ENCODE measurements at regions not wholly inside any gene's neighbourhood (a gene's known extent, or its start where the extent isn't known, plus 50 kb on each side); places are given as distances from the start of the nearest gene placed in this dataset.
"Not testable (repeated sequence)": the region's sequence is repeated elsewhere in the genome, so short reads cannot be mapped to it uniquely, and the experiment has no call there.

DNA sequence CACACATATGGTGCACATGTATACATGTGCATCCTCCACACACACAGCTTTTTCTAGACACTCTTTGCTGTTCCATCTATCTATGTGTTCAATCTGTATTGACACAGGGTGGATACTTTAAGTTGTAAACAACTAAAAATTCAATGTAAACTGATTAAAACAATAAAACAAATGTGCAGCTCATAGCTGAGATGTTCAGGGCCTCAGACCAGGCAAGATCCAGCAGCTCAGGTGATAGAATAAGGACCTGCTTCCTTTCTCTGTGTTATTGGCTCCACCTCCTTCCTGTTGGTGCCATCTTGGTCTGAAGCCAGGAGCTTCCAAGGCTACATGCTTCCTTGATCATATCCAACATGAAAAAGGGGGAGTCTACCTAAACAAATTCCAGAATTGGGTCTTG, 158.1 kb upstream of the RFLNA start:
- TF ChIP-seq, protein P1, sequence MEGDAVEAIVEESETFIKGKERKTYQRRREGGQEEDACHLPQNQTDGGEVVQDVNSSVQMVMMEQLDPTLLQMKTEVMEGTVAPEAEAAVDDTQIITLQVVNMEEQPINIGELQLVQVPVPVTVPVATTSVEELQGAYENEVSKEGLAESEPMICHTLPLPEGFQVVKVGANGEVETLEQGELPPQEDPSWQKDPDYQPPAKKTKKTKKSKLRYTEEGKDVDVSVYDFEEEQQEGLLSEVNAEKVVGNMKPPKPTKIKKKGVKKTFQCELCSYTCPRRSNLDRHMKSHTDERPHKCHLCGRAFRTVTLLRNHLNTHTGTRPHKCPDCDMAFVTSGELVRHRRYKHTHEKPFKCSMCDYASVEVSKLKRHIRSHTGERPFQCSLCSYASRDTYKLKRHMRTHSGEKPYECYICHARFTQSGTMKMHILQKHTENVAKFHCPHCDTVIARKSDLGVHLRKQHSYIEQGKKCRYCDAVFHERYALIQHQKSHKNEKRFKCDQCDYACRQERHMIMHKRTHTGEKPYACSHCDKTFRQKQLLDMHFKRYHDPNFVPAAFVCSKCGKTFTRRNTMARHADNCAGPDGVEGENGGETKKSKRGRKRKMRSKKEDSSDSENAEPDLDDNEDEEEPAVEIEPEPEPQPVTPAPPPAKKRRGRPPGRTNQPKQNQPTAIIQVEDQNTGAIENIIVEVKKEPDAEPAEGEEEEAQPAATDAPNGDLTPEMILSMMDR (IDR thresholded peaks at IDR 0.05) = no peak
- TF ChIP-seq, protein P2, sequence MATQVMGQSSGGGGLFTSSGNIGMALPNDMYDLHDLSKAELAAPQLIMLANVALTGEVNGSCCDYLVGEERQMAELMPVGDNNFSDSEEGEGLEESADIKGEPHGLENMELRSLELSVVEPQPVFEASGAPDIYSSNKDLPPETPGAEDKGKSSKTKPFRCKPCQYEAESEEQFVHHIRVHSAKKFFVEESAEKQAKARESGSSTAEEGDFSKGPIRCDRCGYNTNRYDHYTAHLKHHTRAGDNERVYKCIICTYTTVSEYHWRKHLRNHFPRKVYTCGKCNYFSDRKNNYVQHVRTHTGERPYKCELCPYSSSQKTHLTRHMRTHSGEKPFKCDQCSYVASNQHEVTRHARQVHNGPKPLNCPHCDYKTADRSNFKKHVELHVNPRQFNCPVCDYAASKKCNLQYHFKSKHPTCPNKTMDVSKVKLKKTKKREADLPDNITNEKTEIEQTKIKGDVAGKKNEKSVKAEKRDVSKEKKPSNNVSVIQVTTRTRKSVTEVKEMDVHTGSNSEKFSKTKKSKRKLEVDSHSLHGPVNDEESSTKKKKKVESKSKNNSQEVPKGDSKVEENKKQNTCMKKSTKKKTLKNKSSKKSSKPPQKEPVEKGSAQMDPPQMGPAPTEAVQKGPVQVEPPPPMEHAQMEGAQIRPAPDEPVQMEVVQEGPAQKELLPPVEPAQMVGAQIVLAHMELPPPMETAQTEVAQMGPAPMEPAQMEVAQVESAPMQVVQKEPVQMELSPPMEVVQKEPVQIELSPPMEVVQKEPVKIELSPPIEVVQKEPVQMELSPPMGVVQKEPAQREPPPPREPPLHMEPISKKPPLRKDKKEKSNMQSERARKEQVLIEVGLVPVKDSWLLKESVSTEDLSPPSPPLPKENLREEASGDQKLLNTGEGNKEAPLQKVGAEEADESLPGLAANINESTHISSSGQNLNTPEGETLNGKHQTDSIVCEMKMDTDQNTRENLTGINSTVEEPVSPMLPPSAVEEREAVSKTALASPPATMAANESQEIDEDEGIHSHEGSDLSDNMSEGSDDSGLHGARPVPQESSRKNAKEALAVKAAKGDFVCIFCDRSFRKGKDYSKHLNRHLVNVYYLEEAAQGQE (IDR thresholded peaks at IDR 0.05; ENCODE audit: insufficient read depth in 1 of 2, low read depth in 2 of 2, low read length in 1 of 2) = no peak
- TF ChIP-seq SIN3A (IDR thresholded peaks at IDR 0.05; ENCODE audit: borderline replicate concordance, insufficient read depth, low read depth, low read length) (no peak), TCF7L2 (IDR thresholded peaks at IDR 0.05; ENCODE audit: low read depth, low read length) (no peak), POLR2AphosphoS5 (IDR thresholded peaks at IDR 0.05; ENCODE audit: low read depth, low read length) (no peak)
- ChIA-PET CTCF (no interaction called here), POLR2A (no interaction called here)
- intact Hi-C loops (cut with micrococcal nuclease; ENCODE audit: unreplicated experiment) = no loop called here
- H3K27ac ChIP-seq (ENCODE audit: low read length) = no peak overlapping the region
- ATAC-seq = no peak
- DNase-seq (ENCODE audit: low read depth, low spot score) = no peak
- no peak overlapping the region for H3K4me3 ChIP-seq (ENCODE audit: low read depth in 2 of 2, low read length in 2 of 2)
- peaks cover under 1% of the 10 kb centered on the region; the same call in 1 of the 2 replicates for H3K4me1 ChIP-seq (ENCODE audit: control insufficient read depth, insufficient read depth, low read length)
- no peaks in the 10 kb centered on the region for H3K9me3 ChIP-seq (ENCODE audit: control insufficient read depth, insufficient read depth, low read depth, low read length)
- in situ Hi-C loops (cut with HindIII; ENCODE audit: low pct_unique_long_range_greater_than_20kb, low sequenced_read_pairs) = no loop called here
- H3K36me3 ChIP-seq (ENCODE audit: control insufficient read depth, insufficient read depth, low read length) = no peaks in the 10 kb centered on the region
- no TSS peak for BruUV-seq (replicated peaks)
- no peaks in the 10 kb centered on the region for H3K27me3 ChIP-seq (ENCODE audit: control insufficient read depth, insufficient read depth, low read length)

DNA sequence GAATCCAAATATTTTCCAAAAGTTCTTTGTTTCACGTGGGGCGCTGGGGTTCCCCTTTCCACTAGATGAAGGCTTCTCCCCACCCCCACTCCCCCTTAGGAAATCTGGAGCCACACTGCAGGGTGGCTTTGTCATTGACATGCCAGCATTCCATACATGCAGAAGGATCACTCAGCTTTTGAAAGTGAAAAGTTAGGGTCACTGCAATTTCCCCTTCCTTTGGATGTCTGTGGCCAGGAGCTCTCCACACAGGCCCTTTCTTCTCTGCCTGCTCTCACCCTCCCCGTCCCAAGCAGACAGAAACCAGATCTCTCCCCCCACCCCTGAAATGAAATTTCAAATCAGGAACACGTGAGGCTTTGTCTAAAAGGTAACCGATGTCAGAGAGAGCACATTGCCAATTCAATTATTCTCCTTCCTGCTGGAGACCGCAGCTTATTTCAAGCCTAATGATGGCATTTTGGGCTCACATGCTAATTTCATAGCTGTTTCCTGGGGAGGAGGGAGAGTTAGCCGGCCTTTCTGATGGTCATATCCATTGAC, 153.9 kb upstream of the RFLNA start:
- Histone ChIP-seq H3K27me3 (ENCODE audit: control insufficient read depth, insufficient read depth, low read length) (no peaks in the 10 kb centered on the region), H3K27ac (ENCODE audit: low read length) (no peak overlapping the region), H3K36me3 (ENCODE audit: control insufficient read depth, insufficient read depth, low read length) (no peaks in the 10 kb centered on the region), H3K9me3 (ENCODE audit: control insufficient read depth, insufficient read depth, low read depth, low read length) (0 out of 2 replicates have a peak, but pooled peaks cover 8% of the 10 kb centered on the region), H3K4me3 (ENCODE audit: low read depth in 2 of 2, low read length in 2 of 2) (no peak overlapping the region), H3K4me1 (ENCODE audit: control insufficient read depth, insufficient read depth, low read length) (no peaks in the 10 kb centered on the region)
- BruUV-seq (replicated peaks) = no TSS peak
- intact Hi-C loops (cut with micrococcal nuclease; ENCODE audit: unreplicated experiment) (no loop called here), in situ Hi-C loops (cut with HindIII; ENCODE audit: low pct_unique_long_range_greater_than_20kb, low sequenced_read_pairs) (no loop called here)
- no peak for DNase-seq (ENCODE audit: low read depth, low spot score)
- ChIA-PET POLR2A (no interaction called here), CTCF (no interaction called here)
- ATAC-seq = no peak
- TF ChIP-seq, protein P2 (IDR thresholded peaks at IDR 0.05; ENCODE audit: insufficient read depth in 1 of 2, low read depth in 2 of 2, low read length in 1 of 2) = no peak

DNA sequence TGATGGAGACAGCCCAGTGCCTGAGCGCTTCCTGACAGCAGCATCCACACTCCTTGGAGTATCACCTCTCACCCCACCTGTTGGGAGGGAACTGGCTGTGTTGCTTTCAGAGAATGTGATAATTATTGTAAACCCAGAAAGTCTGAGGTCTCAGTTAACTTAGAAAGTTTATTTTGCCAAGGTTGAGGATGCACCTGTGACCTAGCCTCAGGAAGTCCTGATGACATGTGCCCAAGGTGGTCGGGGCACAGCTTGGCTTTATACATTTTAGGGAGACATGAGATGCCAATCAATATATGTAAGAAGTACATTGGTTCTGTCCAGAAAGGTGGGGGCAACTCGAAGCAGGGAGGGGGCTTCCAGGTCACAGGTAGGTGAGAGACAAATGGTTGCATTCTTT, 153.3 kb upstream of the RFLNA start:
- DNase-seq (ENCODE audit: low read depth, low spot score); H3K4me1 ChIP-seq (ENCODE audit: control insufficient read depth, insufficient read depth, low read length); in situ Hi-C loops (cut with HindIII; ENCODE audit: low pct_unique_long_range_greater_than_20kb, low sequenced_read_pairs); H3K4me3 ChIP-seq (ENCODE audit: low read depth in 2 of 2, low read length in 2 of 2); H3K9me3 ChIP-seq (ENCODE audit: control insufficient read depth, insufficient read depth, low read depth, low read length); ATAC-seq; POLR2A ChIA-PET; H3K27ac ChIP-seq (ENCODE audit: low read length); BruUV-seq (replicated peaks); H3K36me3 ChIP-seq (ENCODE audit: control insufficient read depth, insufficient read depth, low read length); CTCF ChIA-PET; intact Hi-C loops (cut with micrococcal nuclease; ENCODE audit: unreplicated experiment); H3K27me3 ChIP-seq (ENCODE audit: control insufficient read depth, insufficient read depth, low read length): not testable (repeated sequence)

Data from Panc1 (cell line).